ENCODE measurements at regions not wholly inside any gene's neighbourhood (a gene's known extent, or its start where the extent isn't known, plus 50 kb on each side); places are given as distances from the start of the nearest gene placed in this dataset.
"Not testable (repeated sequence)": the region's sequence is repeated elsewhere in the genome, so short reads cannot be mapped to it uniquely, and the experiment has no call there.

- DNase-seq: no peak
Observed at GRCh38 chr12:69149270-69149669, 90.1 kb upstream of the CPSF6 start.

- DNase-seq: no peak
Observed at GRCh38 chr12:69150083-69150795, 89.1 kb upstream of the CPSF6 start.

DNA sequence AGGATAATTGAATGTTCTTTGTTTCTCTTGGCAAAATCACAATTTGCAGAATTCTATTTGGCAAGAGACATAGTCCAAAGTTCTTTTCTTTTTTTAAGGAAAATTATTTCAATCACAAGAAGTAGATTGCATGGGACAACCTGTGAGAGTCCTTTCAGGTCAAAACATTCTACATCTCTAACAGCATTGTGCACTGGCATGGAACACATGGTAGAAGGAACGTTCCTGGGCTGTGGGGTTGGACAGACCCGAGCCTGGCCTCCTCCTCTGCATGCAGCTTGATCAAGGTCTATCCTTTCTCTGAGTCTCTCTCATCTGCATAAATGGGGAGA is 88.6 kb upstream of the CPSF6 start:
- DNase-seq: no peak

DNA sequence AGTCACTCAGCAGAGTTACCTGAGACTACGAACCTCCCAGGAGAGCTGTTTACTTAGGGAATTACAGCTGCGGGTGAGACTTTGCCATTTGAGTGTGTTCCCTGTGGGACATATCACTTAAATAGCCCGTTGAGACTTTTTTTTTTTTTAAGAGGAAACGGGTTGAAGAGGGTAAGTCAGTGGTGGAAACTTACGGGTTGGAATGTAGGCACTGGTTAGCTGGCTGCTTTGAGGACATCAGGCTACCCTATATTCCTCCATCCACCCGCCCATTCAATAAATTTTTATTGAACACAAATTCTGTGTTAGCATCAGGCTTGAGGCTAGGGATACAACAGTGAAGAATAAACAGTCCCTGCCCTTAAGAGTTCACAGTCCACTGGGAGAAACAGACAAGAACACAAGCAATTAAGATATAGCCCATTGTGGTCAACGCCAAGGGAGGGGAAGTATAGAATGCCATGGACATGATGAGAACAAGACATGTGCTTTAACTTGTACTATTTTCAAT is 88.1 kb upstream of the CPSF6 start:
- no peak for DNase-seq

DNA sequence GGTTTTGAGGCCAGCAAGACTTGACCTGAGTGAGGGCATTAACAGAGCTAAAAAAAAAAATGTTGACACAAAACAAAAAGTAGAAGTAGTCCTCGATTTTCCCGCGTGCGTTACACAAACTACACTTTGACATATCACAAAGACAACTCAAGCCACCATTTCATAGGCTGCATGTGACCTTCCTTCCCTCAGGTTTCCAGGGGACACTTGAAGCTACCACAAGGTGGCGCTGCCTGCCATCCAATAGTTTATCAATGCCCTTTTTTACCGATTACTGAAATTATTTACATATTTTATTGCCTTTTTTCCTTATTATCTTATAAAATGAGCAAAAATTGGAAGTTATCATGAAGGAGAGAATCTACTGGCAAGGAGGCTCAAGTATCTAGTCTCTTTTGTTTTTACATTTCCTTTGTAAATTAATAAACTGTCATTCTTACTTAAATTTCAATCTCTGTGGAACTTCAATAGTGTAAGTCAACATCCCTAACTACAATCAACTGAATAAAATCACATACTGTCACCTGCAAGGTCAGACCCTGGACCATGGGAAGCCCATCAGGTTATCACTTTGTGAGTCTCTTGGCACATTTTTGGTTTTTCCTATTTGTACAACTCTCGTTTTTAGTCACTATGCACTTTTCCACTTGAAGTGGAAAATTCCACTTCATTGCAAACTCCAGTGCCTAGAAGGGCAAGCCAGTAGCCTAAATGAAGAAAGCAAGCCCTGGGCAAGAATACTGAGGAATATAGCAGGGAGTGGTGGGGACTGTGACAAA is 84.6 kb upstream of the CPSF6 start:
- DNase-seq: peak in 1 of 2 experiments; percentile 60

DNA sequence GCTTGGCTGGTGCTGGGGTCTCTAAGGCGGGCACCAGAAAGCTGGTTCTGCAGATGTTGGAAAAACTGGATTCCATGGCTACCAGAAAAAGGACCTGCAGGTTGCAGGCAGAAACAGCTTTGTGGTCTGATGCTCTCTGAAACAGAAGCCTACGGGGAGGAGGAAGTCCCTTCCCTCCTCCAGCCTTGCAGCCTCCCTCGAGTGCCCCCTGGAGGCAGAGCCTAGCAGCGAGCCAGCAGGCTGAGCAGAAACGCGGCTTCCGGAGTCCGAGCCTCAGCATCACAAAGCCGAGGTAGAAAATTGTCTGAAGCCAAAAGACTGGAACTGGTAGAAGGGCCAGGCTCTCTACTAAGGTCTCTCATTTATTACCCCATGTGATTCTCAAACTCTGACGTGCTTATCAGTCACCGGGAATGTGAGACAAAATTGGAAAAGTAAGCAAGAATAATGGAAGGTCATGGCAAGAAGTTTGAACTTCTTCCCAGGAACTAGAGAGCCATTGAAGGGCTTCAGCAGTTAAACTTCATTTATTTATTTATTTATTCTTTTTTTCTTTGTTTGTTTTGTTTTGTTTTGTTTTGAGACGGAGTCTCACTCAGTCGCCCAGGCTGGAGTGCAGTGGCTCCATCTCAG is 82.2 kb upstream of the CPSF6 start:
- peak; percentile 47 to 78 for DNase-seq

- DNase-seq: peak; percentile 31 to 77
Observed at GRCh38 chr12:69161829-69162228, 77.5 kb upstream of the CPSF6 start.

GRCh38 chr12:69163681-69164362 is 75.5 kb upstream of the CPSF6 start:
- DNase-seq: no peak

GRCh38 chr12:69167648-69168165 is 71.7 kb upstream of the CPSF6 start:
- DNase-seq: no peak

GRCh38 chr12:69168363-69168762 is 71.0 kb upstream of the CPSF6 start:
- no peak for DNase-seq

GRCh38 chr12:69168828-69169227 is 70.5 kb upstream of the CPSF6 start:
- DNase-seq: no peak

- no peak for DNase-seq
Observed at GRCh38 chr12:69170293-69170692, 69.1 kb upstream of the CPSF6 start.

GRCh38 chr12:69171881-69172280 is 67.5 kb upstream of the CPSF6 start:
- DNase-seq: no peak

- no peak for DNase-seq
Observed at GRCh38 chr12:69172491-69172890, 66.9 kb upstream of the CPSF6 start.

- no peak for DNase-seq
Observed at GRCh38 chr12:69173368-69173767, 66.0 kb upstream of the CPSF6 start.

GRCh38 chr12:69179786-69180185 is 59.6 kb upstream of the CPSF6 start:
- DNase-seq: no peak

GRCh38 chr12:69187572-69187971 is 51.8 kb upstream of the CPSF6 start:
- DNase-seq: not testable (repeated sequence)

GRCh38 chr12:69189378-69189978 is 49.9 kb upstream of the CPSF6 start:
- no peak for DNase-seq
